ENCODE measurements at regions not wholly inside any gene's neighbourhood (a gene's known extent, or its start where the extent isn't known, plus 50 kb on each side); places are given as distances from the start of the nearest gene placed in this dataset.
"Not testable (repeated sequence)": the region's sequence is repeated elsewhere in the genome, so short reads cannot be mapped to it uniquely, and the experiment has no call there.

GRCh38 chr2:129910446-129911362 is 68.8 kb upstream of the RAB6C start:
- DNase-seq (ENCODE audit: low read depth in 4 of 4, low spot score in 3 of 4), result no peak

- no peak for DNase-seq (ENCODE audit: low read depth in 4 of 4, low spot score in 3 of 4)
Observed at GRCh38 chr2:129911363-129912065, 68.0 kb upstream of the RAB6C start.

- DNase-seq (ENCODE audit: low read depth in 4 of 4, low spot score in 3 of 4), result no peak
Observed at GRCh38 chr2:129912066-129912820, 67.2 kb upstream of the RAB6C start.

GRCh38 chr2:129912871-129913694 is 66.4 kb upstream of the RAB6C start:
- no peak for DNase-seq (ENCODE audit: low read depth in 4 of 4, low spot score in 3 of 4)

GRCh38 chr2:129913695-129914495 is 65.6 kb upstream of the RAB6C start:
- no peak for DNase-seq (ENCODE audit: low read depth in 4 of 4, low spot score in 3 of 4)

- DNase-seq (ENCODE audit: low read depth in 4 of 4, low spot score in 3 of 4), result no peak
Observed at GRCh38 chr2:129914538-129915302, 64.7 kb upstream of the RAB6C start.

GRCh38 chr2:129915303-129915840 is 64.1 kb upstream of the RAB6C start:
- DNase-seq (ENCODE audit: low read depth in 4 of 4, low spot score in 3 of 4), result no peak

GRCh38 chr2:129918604-129919003 is 60.9 kb upstream of the RAB6C start:
- DNase-seq (ENCODE audit: low read depth in 4 of 4, low spot score in 3 of 4), result no peak

- no peak for DNase-seq (ENCODE audit: low read depth in 4 of 4, low spot score in 3 of 4)
Observed at GRCh38 chr2:129922571-129923264, 56.7 kb upstream of the RAB6C start.

- DNase-seq (ENCODE audit: low read depth in 4 of 4, low spot score in 3 of 4), result no peak
Observed at GRCh38 chr2:129923265-129924091, 56.0 kb upstream of the RAB6C start.

GRCh38 chr2:129924115-129924514 is 55.4 kb upstream of the RAB6C start:
- not testable (repeated sequence) for DNase-seq (ENCODE audit: low read depth in 4 of 4, low spot score in 3 of 4)

- no peak for DNase-seq (ENCODE audit: low read depth in 4 of 4, low spot score in 3 of 4)
Observed at GRCh38 chr2:129925381-129925780, 54.1 kb upstream of the RAB6C start.

- no peak for DNase-seq (ENCODE audit: low read depth in 4 of 4, low spot score in 3 of 4)
Observed at GRCh38 chr2:129927696-129928095, 51.8 kb upstream of the RAB6C start.

GRCh38 chr2:129929321-129930290 is 49.9 kb upstream of the RAB6C start:
- DNase-seq (ENCODE audit: low read depth in 4 of 4, low spot score in 3 of 4), result no peak
